SK-N-MC (cell line): ENCODE measurements at regions not wholly inside any gene's neighbourhood (a gene's known extent, or its start where the extent isn't known, plus 50 kb on each side); places are given as distances from the start of the nearest gene placed in this dataset.
"Not testable (repeated sequence)": the region's sequence is repeated elsewhere in the genome, so short reads cannot be mapped to it uniquely, and the experiment has no call there.

ENCODE experiments used
- DNase-seq: peaks from one replicate; pipeline ENCODE4 v3.0.0-alpha.2; 2011; ENCODE audit warnings: low read depth, low spot score
- H3K27ac ChIP-seq: fragments of 200-600 bp; sonication (generic); 2 replicates; pipeline ENCODE4 v1.5.1; 2016; ENCODE audit warnings: mixed run types
- H3K36me3 ChIP-seq: fragments of 200-600 bp; sonication (generic); 2 replicates; pipeline ENCODE4 v1.6.1; 2017; ENCODE audit warnings: antibody characterized with exemption, low read length, mixed read lengths; ENCODE audit not compliant: insufficient read depth
- H3K4me3 ChIP-seq: fragments of 200-600 bp; sonication (generic); 2 replicates; pipeline ENCODE4 v1.5.1; 2016
- H3K9ac ChIP-seq: fragments of 200-600 bp; sonication (generic); 2 replicates; pipeline ENCODE4 v1.8.0; 2017; ENCODE audit warnings: mixed run types, mixed read lengths; ENCODE audit not compliant: insufficient read length
- H3K9me3 ChIP-seq: fragments of 200-600 bp; sonication (generic); 2 replicates; pipeline ENCODE4 v1.6.1; 2017; ENCODE audit warnings: low read depth, mild to moderate bottlenecking, antibody characterized with exemption, low read length, moderate library complexity, mixed read lengths
- EZH2 ChIP-seq: fragments of 200-600 bp; sonication (generic); IDR thresholded peaks from one replicate; pipeline ENCODE4 v1.6.1; 2017; ENCODE audit warnings: antibody characterized with exemption
- FOXP2 ChIP-seq: optimal IDR thresholded peaks from 2 replicates; pipeline ENCODE3; 2011; ENCODE audit warnings: mild to moderate bottlenecking, moderate library complexity; ENCODE audit not compliant: insufficient read depth; ENCODE audit errors: extremely low read length, control extremely low read depth
- POLR2AphosphoS5 ChIP-seq: IDR thresholded peaks from 2 replicates; pipeline ENCODE4 v1.6.1; 2012; ENCODE audit warnings: mild to moderate bottlenecking, low read depth, low read length, borderline replicate concordance

DNA sequence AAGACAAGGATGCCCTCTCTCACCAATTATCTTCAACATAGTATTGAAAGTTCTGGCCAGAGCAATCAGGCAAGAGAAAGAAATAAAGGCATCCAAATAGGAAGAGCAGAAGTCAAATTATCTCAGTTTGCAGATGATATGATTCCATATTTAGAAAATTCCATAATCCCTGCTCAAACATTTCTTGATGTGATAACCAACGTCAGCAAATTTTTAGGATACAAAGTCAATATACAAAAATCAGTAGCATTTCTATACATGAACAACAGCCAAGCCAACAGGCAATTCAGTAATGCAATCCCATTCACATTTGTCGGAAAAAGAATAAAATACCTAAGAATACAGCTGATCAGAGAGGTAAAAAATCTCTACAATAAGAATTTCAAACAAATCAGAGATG is 969.7 kb upstream of the USP15 start:
- Histone ChIP-seq H3K9ac (no peak overlapping the region), H3K9me3 (no peaks in the 10 kb centered on the region), H3K27ac (no peak overlapping the region), H3K4me3 (no peak overlapping the region), H3K36me3 (no peaks in the 10 kb centered on the region)
- DNase-seq, result no peak
- TF ChIP-seq EZH2, result no peak
- no peak for TF ChIP-seq POLR2AphosphoS5
- TF ChIP-seq FOXP2, result no peak

- no peak overlapping the region for H3K27ac ChIP-seq
- DNase-seq, result no peak
- no peaks in the 10 kb centered on the region for H3K36me3 ChIP-seq
- no peak overlapping the region for H3K9ac ChIP-seq
- no peaks in the 10 kb centered on the region for H3K9me3 ChIP-seq
- H3K4me3 ChIP-seq, result no peak overlapping the region
- no peak for TF ChIP-seq EZH2
- no peak for TF ChIP-seq FOXP2
- TF ChIP-seq POLR2AphosphoS5, result no peak
These were observed 968.6 kb upstream of the USP15 start for GRCh38 chr12:61291647-61292046.

GRCh38 chr12:61294011-61294410 is 966.2 kb upstream of the USP15 start:
- H3K36me3 ChIP-seq, result not testable (repeated sequence)

DNA sequence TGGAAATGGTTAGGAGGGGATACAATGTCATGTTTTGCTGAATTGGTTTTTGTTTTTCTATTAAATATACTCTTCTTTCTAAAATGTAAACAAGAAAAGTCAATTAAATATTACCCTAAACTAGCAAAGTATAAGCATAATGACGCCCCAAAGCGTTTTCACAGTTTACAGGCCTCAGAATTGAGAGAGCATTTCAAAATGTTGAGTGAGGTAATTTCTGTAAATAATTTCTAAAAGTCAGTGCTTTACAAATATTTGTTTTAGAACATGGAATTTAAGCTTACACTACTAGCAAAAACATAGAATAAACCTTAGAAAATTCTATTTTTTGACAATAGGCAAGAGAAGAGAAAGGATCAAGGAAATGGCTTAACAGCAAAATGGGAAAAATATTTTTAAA is 958.4 kb upstream of the USP15 start:
- DNase-seq, result no peak
- H3K36me3 ChIP-seq, result no peaks in the 10 kb centered on the region
- H3K9me3 ChIP-seq, result no peaks in the 10 kb centered on the region
- H3K4me3 ChIP-seq, result no peak overlapping the region
- TF ChIP-seq EZH2, result no peak
- TF ChIP-seq POLR2AphosphoS5, result no peak
- no peak for TF ChIP-seq FOXP2
- H3K9ac ChIP-seq, result no peak overlapping the region
- no peak overlapping the region for H3K27ac ChIP-seq

More at GRCh38 chr12:61294011-61294410, 966.2 kb upstream of the USP15 start:
- not testable (repeated sequence) for DNase-seq, H3K9me3 ChIP-seq, H3K27ac ChIP-seq, H3K9ac ChIP-seq, H3K4me3 ChIP-seq

GRCh38 chr12:61302282-61302681 is 957.9 kb upstream of the USP15 start:
- no peak for DNase-seq
- H3K9ac ChIP-seq, result no peak overlapping the region
- no peak for TF ChIP-seq FOXP2
- no peak for TF ChIP-seq EZH2
- TF ChIP-seq POLR2AphosphoS5, result no peak
- H3K4me3 ChIP-seq, result no peak overlapping the region
- H3K36me3 ChIP-seq, result no peaks in the 10 kb centered on the region
- no peak overlapping the region for H3K27ac ChIP-seq
- no peaks in the 10 kb centered on the region for H3K9me3 ChIP-seq

- H3K27ac ChIP-seq, result no peak overlapping the region
- H3K4me3 ChIP-seq, result no peak overlapping the region
- no peaks in the 10 kb centered on the region for H3K9me3 ChIP-seq
- no peak overlapping the region for H3K9ac ChIP-seq
- no peaks in the 10 kb centered on the region for H3K36me3 ChIP-seq
- TF ChIP-seq FOXP2, result no peak
- TF ChIP-seq EZH2, result no peak
- TF ChIP-seq POLR2AphosphoS5, result no peak
- no peak for DNase-seq
These were observed 952.0 kb upstream of the USP15 start for GRCh38 chr12:61308220-61308619.

GRCh38 chr12:61311413-61311812 is 948.8 kb upstream of the USP15 start:
- H3K4me3 ChIP-seq, result no peak overlapping the region
- no peak for DNase-seq
- H3K36me3 ChIP-seq, result no peaks in the 10 kb centered on the region
- no peaks in the 10 kb centered on the region for H3K9me3 ChIP-seq
- H3K27ac ChIP-seq, result no peak overlapping the region
- H3K9ac ChIP-seq, result no peak overlapping the region
- no peak for TF ChIP-seq FOXP2
- no peak for TF ChIP-seq POLR2AphosphoS5
- TF ChIP-seq EZH2, result no peak

DNA sequence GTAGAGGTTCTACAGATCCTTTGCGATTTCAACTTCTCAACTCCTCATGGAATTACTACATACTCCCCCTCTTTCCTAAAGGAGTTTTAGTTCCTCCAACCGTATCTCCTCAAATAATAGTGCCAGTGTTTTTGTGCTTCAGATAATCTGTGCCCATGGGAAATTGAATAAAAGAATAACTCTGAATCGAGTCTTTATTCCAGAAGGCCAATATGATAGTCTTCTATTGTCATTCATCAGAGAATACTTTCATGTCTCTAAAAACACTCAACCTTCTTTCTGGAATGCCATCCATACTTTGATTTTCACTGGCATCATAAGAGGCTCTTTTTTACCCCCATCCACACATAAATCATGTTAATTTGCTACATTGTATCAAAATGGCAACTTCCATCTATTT is 911.3 kb upstream of the USP15 start:
- H3K36me3 ChIP-seq, result no peaks in the 10 kb centered on the region
- no peak overlapping the region for H3K27ac ChIP-seq
- H3K9ac ChIP-seq, result no peak overlapping the region
- DNase-seq, result no peak
- no peaks in the 10 kb centered on the region for H3K9me3 ChIP-seq
- TF ChIP-seq FOXP2 (no peak), POLR2AphosphoS5 (no peak), EZH2 (no peak)
- no peak overlapping the region for H3K4me3 ChIP-seq

GRCh38 chr12:61355105-61355504 is 905.1 kb upstream of the USP15 start:
- Histone ChIP-seq H3K4me3 (no peak overlapping the region), H3K36me3 (no peaks in the 10 kb centered on the region)
- TF ChIP-seq POLR2AphosphoS5 (no peak), FOXP2 (no peak), EZH2 (no peak)

More at GRCh38 chr12:61355105-61355504, 905.1 kb upstream of the USP15 start:
- no peak for DNase-seq
- H3K27ac ChIP-seq, result no peak overlapping the region
- no peaks in the 10 kb centered on the region for H3K9me3 ChIP-seq
- no peak overlapping the region for H3K9ac ChIP-seq
